Astrocyte (in vitro differentiated cells and primary cell): ENCODE measurements at regions not wholly inside any gene's neighbourhood (a gene's known extent, or its start where the extent isn't known, plus 50 kb on each side); places are given as distances from the start of the nearest gene placed in this dataset.

Experiments used
- DNase-seq: peaks from one replicate; pipeline ENCODE4 v3.0.0-alpha.2; 2010; ENCODE audit warnings: low read depth
- FAIRE-seq: peaks from 2 replicates; lab custom pipeline; 2011; peaks lifted over from hg19 to GRCh38; lab: Jason Lieb, UNC
- H2AFZ ChIP-seq: 2 replicates; pipeline ENCODE4 v1.6.0; 2012; ENCODE audit warnings: low read depth, low read length, inconsistent platforms
- H3K27ac ChIP-seq: 2 replicates; pipeline ENCODE4 v1.5.1; 2011; ENCODE audit warnings: low read depth, low read length, inconsistent platforms
- H3K27me3 ChIP-seq: 2 replicates; pipeline ENCODE4 v1.6.0; 2011; ENCODE audit warnings: low read length, inconsistent platforms; ENCODE audit not compliant: insufficient read depth
- H3K36me3 ChIP-seq: 2 replicates; pipeline ENCODE4 v1.5.1; 2011; ENCODE audit warnings: low read length, inconsistent platforms; ENCODE audit not compliant: insufficient read depth
- H3K4me1 ChIP-seq: 2 replicates; pipeline ENCODE4 v1.5.1; 2011; ENCODE audit warnings: low read length, inconsistent platforms; ENCODE audit not compliant: insufficient read depth
- H3K4me2 ChIP-seq: 2 replicates; pipeline ENCODE4 v1.6.0; 2012; ENCODE audit warnings: low read length, inconsistent platforms
- H3K4me3 ChIP-seq: 2 replicates; pipeline ENCODE4 v1.5.1; 2011; ENCODE audit warnings: low read depth, mild to moderate bottlenecking, low read length, inconsistent platforms; ENCODE audit not compliant: insufficient read depth
- H3K79me2 ChIP-seq: 2 replicates; pipeline ENCODE4 v1.6.0; 2012; ENCODE audit warnings: mild to moderate bottlenecking, low read length, inconsistent platforms; ENCODE audit not compliant: insufficient read depth
- H3K9ac ChIP-seq: 2 replicates; pipeline ENCODE4 v1.6.0; 2012; ENCODE audit warnings: mild to moderate bottlenecking, low read length, inconsistent platforms
- H3K9me3 ChIP-seq: 2 replicates; pipeline ENCODE4 v1.5.1; 2012; ENCODE audit warnings: low read depth, mild to moderate bottlenecking, low read length, inconsistent platforms; ENCODE audit not compliant: insufficient read depth
- H4K20me1 ChIP-seq: 2 replicates; pipeline ENCODE4 v1.6.0; 2012; ENCODE audit warnings: low read length, inconsistent platforms; ENCODE audit not compliant: insufficient read depth
- H3K27ac Mint-ChIP-seq: one replicate; pipeline ENCODE4 v1.8.0; 2021; ENCODE audit warnings: mild to moderate bottlenecking, mixed read lengths; ENCODE audit not compliant: unreplicated experiment
- H3K27me3 Mint-ChIP-seq: one replicate; pipeline ENCODE4 v1.8.0; 2021; ENCODE audit warnings: low read depth, mixed read lengths; ENCODE audit not compliant: unreplicated experiment
- H3K36me3 Mint-ChIP-seq: one replicate; pipeline ENCODE4 v1.8.0; 2021; ENCODE audit warnings: low read depth, mixed read lengths; ENCODE audit not compliant: unreplicated experiment
- H3K4me1 Mint-ChIP-seq: one replicate; pipeline ENCODE4 v1.8.0; 2021; ENCODE audit warnings: low read depth, mixed read lengths; ENCODE audit not compliant: unreplicated experiment
- H3K4me3 Mint-ChIP-seq: one replicate; pipeline ENCODE4 v1.8.0; 2021; ENCODE audit warnings: mild to moderate bottlenecking, moderate library complexity, mixed read lengths; ENCODE audit not compliant: unreplicated experiment
- H3K9me3 Mint-ChIP-seq: one replicate; pipeline ENCODE4 v1.8.0; 2021; ENCODE audit warnings: mild to moderate bottlenecking, mixed read lengths; ENCODE audit not compliant: unreplicated experiment
- CTCF ChIP-seq: IDR thresholded peaks from 2 replicates; pipeline ENCODE4 v1.5.1; 2011; ENCODE audit warnings: low read depth, mild to moderate bottlenecking, inconsistent platforms, low read length, moderate library complexity; ENCODE audit not compliant: insufficient read depth
- EZH2 ChIP-seq: IDR thresholded peaks from 2 replicates; pipeline ENCODE4 v1.6.1; 2012; ENCODE audit warnings: mild to moderate bottlenecking, low read length, inconsistent platforms; ENCODE audit not compliant: insufficient read depth

- Histone ChIP-seq H3K36me3 (no peaks in the 10 kb centered on the region), H3K9ac (no peak overlapping the region), H3K4me3 (no peak overlapping the region), H3K4me2 (peak overlapping the region; percentile 24), H3K27ac (no peak overlapping the region), H4K20me1 (no peaks in the 10 kb centered on the region), H3K27me3 (no peaks in the 10 kb centered on the region), H3K4me1 (peaks cover 20% of the 10 kb centered on the region), H2AFZ (peak overlapping the region; percentile 3), H3K9me3 (no peaks in the 10 kb centered on the region), H3K79me2 (no peaks in the 10 kb centered on the region)
- Mint-ChIP-seq H3K9me3 (peaks cover 6% of the 10 kb centered on the region), H3K4me3 (no peak overlapping the region), H3K27me3 (no peaks in the 10 kb centered on the region), H3K4me1 (peaks cover 25% of the 10 kb centered on the region), H3K27ac (no peak overlapping the region), H3K36me3 (no peaks in the 10 kb centered on the region)
- DNase-seq (peak; percentile 58), FAIRE-seq (no peak)
- TF ChIP-seq EZH2 (no peak), CTCF (no peak)
Measured at GRCh38 chr4:38313999-38314561, 349.9 kb upstream of the KLF3 start.

GRCh38 chr4:38314663-38315062 is 349.3 kb upstream of the KLF3 start:
- peak overlapping the region; percentile 24 for H3K4me2 ChIP-seq
- no peaks in the 10 kb centered on the region for H3K79me2 ChIP-seq
- Mint-ChIP-seq H3K4me1 (peaks cover 22% of the 10 kb centered on the region), H3K36me3 (no peaks in the 10 kb centered on the region), H3K4me3 (no peak overlapping the region), H3K27me3 (no peaks in the 10 kb centered on the region), H3K27ac (no peak overlapping the region), H3K9me3 (peaks cover 6% of the 10 kb centered on the region)
- FAIRE-seq = no peak
- H3K27me3 ChIP-seq = no peaks in the 10 kb centered on the region
- no peaks in the 10 kb centered on the region for H3K36me3 ChIP-seq
- H3K9ac ChIP-seq = no peak overlapping the region
- no peaks in the 10 kb centered on the region for H4K20me1 ChIP-seq
- H2AFZ ChIP-seq = no peak overlapping the region
- no peak overlapping the region for H3K27ac ChIP-seq
- no peak for DNase-seq
- no peak overlapping the region for H3K4me3 ChIP-seq
- H3K4me1 ChIP-seq = peaks cover 22% of the 10 kb centered on the region
- no peak for TF ChIP-seq EZH2
- TF ChIP-seq CTCF = no peak
- no peaks in the 10 kb centered on the region for H3K9me3 ChIP-seq

- Mint-ChIP-seq H3K9me3 (peaks cover 6% of the 10 kb centered on the region), H3K36me3 (no peaks in the 10 kb centered on the region), H3K4me3 (no peak overlapping the region), H3K27me3 (no peaks in the 10 kb centered on the region), H3K4me1 (peaks cover 18% of the 10 kb centered on the region), H3K27ac (no peak overlapping the region)
- Histone ChIP-seq H3K27ac (no peak overlapping the region), H3K36me3 (no peaks in the 10 kb centered on the region), H3K9ac (no peak overlapping the region), H4K20me1 (no peaks in the 10 kb centered on the region), H3K4me1 (peaks cover 23% of the 10 kb centered on the region), H2AFZ (no peak overlapping the region), H3K4me2 (no peak overlapping the region), H3K9me3 (no peaks in the 10 kb centered on the region), H3K79me2 (no peaks in the 10 kb centered on the region), H3K4me3 (no peak overlapping the region), H3K27me3 (no peaks in the 10 kb centered on the region)
- no peak for TF ChIP-seq EZH2
- TF ChIP-seq CTCF = no peak
- DNase-seq (peak; percentile 30), FAIRE-seq (no peak)
Measured at GRCh38 chr4:38315286-38315685, 348.7 kb upstream of the KLF3 start.
